Skin of body (tissue), 1 donor: ENCODE measurements at regions not wholly inside any gene's neighbourhood (a gene's known extent, or its start where the extent isn't known, plus 50 kb on each side); places are given as distances from the start of the nearest gene placed in this dataset.
"Not testable (repeated sequence)": the region's sequence is repeated elsewhere in the genome, so short reads cannot be mapped to it uniquely, and the experiment has no call there.

Experiments
- DNase-seq: peaks from one replicate; lab custom pipeline; 2025; lab: John Stamatoyannopoulos, UW

DNA sequence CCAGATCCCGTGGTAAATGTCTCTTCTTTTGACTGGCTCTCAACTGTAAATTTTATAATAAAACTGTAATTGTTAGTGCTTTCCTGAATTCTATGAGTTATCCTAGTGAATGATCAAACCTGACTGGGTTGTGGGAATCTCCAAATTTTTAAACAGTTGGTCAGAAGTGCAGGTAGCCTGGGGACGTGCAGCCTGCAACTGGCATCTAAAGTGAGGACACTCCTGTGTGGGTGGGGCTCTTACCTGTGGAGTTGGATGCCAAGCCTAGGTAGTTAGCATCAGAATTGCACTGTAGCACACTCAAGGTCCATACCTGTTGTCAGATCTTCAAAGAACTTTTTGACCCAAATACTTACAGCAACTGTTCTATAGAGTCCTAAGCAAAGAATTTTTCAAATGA, 207.1 kb upstream of the NBEA start:
- DNase-seq = no peak

DNA sequence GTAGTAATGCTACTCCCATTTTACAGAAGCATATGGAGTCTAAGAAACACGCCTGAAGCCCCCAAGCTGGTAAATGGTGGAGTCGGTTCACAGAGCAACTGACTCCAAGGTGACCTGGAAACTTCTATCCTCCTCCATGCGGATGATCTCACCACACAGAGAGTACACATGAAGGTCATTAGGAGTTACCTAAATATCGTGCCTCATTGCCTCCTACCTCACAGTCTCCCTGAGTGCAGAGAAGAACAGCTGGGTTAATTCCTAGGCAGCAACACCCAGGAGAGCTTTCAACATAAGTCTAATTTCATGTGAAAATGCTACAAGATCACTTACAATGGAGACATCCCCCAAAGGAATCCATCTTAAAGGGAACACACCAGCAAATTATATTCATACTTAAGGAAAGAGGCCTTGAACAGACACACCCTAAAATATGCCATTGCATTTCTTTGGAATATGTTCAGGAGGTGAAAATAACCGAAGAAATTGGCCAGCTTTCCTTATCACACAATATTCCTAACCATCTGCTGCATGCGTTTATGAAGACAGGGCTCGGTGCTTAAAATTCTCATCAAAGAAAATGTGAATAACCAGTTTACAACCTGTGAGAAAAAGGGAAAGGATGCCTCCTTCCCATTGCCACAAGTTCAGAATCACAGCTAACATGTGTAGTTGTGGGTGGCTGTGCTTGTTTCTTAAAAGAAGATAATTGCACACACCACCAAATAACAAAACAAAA, 203.6 kb upstream of the NBEA start:
- no peak for DNase-seq

GRCh38 chr13:34747056-34747455, 195.0 kb upstream of the NBEA start:
- DNase-seq = not testable (repeated sequence)

- DNase-seq = no peak
Observed at GRCh38 chr13:34747507-34747906, 194.6 kb upstream of the NBEA start.

DNA sequence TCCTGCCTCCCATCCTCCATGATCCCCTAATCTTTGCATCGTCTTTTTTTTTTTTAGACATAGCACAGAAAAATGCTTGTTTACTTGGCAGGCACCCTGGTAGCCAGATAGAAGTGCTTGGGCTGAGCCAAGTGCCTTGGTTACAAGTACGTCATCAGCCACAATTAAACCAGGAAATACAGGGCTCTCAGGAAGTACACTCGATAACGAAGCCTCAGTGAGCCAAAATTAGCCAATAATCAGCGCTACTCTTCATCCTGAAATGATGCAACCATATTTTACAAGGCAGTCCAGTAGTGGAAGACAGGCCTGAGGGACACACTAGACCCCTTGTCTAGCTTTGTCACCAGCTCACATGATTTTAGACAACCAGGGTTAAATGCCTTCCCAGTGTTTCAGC, 194.0 kb upstream of the NBEA start:
- no peak for DNase-seq

- DNase-seq = no peak
Observed at GRCh38 chr13:34748596-34748995, 193.5 kb upstream of the NBEA start.

- peak; percentile 41 for DNase-seq
Observed at GRCh38 chr13:34749046-34749445, 193.0 kb upstream of the NBEA start.

- no peak for DNase-seq
Observed at GRCh38 chr13:34750078-34750931, 191.8 kb upstream of the NBEA start.

DNA sequence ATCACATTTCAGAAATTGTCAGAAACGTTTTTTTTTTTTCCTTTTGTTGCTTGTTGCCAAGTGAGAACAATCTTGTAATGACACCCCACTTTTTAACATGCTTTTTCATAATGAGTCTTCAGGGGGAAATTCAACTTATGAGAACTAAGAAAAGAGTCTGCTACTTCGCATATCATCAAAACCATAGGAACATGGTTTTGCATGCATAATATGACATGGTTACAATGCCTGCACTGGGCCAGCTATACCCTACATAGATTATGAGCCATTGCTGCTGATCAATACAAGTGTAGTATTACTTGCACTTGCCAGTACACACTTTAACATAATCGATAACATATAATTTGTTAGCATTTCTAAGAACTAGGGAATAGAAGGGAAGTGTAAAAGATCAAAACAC, 191.0 kb upstream of the NBEA start:
- no peak for DNase-seq

DNA sequence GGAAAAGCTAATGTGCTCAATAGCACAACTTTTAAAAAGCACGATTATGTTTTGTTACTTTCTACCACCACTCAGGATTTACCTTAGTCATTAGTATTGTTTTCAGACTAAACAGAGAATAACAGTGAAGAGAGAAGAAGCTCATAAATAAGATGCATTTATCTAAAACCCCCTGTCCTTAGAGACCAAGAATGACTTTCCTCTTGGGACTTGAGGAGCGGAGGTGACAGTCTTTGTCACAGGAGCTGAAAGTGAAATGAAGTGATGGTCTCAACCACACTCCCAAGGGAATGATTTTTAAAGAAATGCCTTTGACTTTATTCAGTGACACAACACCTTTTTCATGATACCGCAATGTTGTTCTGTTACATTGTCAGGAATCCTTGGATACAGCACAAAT, 190.6 kb upstream of the NBEA start:
- DNase-seq = no peak

DNA sequence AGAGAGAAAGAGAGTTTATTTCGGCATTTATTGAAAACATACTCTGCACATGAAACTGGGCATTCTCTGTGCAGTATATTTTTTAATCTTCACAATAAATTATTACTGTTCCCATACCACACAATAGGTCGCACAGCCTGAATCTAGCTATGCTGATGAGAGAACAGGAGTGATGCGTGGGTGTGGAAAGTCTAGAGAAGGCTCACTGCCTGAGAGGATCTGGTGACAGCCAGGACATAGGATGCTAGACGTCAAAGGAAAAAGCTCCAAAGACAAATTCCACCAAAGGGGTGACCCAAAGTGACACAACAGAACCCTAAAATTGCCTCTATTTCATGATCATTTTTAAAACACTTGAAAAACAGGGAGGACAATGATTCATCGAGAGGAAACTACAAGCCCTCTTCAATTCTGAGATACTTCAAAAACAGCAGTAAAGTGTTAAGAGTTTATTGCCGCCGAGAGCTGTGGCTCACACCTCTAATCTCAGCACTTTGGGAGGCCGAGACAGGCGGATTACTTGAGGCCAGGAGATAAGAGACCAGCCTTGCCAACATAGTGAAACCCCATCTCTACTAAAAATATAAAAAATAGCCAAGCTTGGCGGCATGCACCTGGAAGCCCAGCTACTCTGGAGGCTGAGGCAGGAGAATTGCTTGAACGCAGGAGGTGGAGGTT, 189.6 kb upstream of the NBEA start:
- no peak for DNase-seq

DNA sequence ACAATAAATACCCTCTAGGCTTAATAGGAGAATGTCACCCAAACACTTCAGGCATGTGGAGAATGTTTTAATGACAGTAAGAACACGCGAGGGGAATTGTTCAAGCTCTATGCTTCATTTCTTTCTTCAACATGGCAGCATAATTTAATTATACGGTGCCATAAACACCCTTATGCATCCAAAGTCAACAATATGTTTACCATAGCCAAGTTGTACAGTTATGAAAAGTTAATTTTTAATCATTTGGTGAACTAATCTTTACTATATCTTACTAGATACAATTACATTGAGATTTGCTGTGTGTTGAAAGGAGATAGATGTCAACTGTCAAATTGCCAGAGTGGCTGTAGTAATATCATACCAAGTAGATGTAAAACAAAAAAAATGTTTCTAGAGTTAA, 185.9 kb upstream of the NBEA start:
- no peak for DNase-seq

GRCh38 chr13:34756572-34756971, 185.5 kb upstream of the NBEA start:
- DNase-seq = no peak

GRCh38 chr13:34757441-34757840, 184.6 kb upstream of the NBEA start:
- no peak for DNase-seq

DNA sequence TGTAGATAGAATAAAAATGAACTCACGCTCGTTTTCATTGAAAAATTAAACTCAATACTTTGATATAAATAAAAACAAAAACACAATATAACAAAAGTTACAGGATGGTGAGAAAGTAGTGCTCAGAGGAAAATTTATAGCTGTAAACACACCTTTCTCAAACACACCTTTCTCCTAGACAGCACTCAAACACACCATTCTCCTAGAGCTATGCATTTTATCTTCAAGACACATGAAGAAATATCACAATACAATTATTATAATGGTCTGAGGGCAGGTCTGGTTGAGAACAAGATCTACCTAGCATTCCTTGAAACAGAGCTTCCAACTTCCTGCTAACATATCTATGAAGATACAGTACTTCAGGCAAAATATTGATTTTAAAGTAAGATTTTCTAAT, 183.4 kb upstream of the NBEA start:
- DNase-seq = no peak

DNA sequence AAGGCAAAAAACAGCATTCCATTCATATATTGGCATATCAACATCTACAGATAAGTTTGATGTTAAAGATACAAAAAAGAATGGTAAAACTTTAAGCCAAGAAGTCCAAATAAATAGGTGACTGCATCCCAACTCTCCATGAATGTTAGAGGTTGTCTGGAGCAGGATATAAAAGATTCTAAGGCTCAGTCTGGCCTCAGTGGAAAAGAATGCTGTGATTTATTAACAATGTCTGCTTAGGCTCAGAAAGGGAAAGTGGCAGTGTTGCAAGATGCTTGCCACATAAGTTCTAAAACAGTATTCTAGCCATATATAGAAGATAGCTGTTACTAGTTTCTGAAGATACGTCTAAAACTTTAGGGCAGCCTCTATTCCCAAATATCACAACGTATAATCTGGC, 179.8 kb upstream of the NBEA start:
- DNase-seq = no peak

GRCh38 chr13:34764246-34764645, 177.8 kb upstream of the NBEA start:
- DNase-seq = no peak

DNA sequence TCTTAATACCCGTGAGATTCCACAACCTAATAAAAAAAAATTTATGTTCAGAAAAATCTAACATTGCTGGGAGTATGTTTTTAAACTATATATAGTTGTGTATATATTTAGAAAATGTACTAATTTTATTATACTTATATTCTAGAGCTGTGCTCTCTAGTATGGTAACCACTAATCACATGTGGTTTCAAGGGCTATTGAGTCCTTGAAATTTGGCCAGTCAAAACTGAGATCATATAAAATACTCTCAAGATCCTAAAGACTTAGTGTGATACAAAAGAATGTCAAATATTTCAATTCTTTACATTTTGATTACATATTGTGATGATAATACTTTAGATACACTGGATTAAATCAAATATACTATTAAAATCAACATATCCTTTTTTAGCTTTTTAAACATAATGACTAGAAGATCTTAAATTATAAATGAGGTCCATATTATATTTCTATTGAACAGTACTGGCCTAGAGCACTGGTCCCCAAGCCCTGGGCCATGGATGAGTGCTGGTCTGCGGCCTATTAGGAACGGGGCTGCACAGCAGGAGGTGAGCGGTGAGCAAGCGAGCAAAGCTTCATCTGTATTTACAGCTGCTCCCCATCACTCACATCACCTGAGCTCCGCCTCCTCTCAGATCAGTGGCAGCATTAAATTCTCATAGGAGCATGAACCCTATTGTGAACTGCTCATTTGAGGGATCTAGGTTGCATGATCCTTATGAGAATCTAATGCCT, 176.5 kb upstream of the NBEA start:
- DNase-seq = no peak

DNA sequence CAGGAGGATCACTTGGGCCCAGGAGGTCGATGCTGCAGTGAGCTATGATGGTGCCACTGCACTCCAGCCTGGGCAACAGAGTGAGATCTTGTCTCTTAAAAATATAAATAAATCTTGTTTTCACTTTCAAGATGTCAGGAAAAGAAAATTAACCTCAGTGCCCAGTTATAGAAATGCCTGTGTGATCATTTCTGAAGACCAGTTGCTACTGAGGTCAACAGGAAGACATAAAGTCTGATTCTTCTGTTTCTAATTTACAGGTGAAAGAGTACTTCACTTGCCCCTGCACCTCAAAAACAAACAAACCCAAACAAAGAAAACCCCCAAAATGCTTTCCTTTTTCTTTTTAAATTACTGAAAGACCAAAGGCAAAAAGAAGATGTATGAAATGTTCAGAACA, 174.3 kb upstream of the NBEA start:
- DNase-seq = no peak

DNA sequence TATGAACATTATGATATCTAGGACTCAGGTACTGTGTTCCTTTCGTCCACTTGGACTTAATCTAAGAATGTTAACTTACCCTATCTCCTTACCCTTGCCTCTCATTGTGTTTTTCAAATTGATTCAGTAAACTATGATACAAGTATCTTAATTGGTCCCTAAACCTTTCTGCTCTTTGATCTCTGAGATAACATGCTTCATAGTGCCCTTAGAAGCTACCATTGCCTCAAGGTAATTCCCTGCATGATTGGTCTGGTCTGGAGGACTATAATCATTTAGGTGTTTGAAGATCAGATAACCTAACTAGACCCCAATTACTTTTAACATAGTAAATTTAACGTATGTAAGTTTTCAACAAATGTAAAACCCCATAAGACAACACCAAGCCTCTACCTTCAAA, 169.9 kb upstream of the NBEA start:
- no peak for DNase-seq

DNA sequence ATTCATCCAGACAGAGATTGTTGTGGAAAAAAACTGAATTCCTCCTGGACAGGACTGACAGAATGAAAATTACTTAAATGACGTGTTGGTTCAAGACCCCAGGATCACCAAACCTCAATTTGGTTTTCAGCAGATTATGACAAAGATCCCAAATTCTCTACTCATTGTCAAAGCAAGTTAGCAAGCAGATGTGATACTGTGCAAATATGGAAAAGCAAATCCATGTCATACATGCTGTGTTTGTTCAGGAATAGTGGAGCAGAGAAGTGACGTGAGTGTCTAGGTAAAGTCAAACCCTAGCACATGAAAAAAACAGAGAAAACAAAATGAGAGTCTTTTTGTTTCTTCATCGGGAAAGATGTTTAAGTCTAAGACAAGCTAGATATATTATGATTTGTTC, 169.2 kb upstream of the NBEA start:
- no peak for DNase-seq
